Stomach (tissue), 8 donors: ENCODE measurements at regions not wholly inside any gene's neighbourhood (a gene's known extent, or its start where the extent isn't known, plus 50 kb on each side); places are given as distances from the start of the nearest gene placed in this dataset.
A peak's percentile ranks its signal among the peaks of the same experiment; 100 is the strongest.

Experiments
- DNase-seq, 2 donors: peaks; one replicate each; pipeline versions ENCODE4 v3.0.0 to v3.0.0-alpha.2; 2013 to 2019
- H3K27ac ChIP-seq, 5 donors: fragments of 200-600 bp in 4 of 5; sonication (generic) in 4 of 5; one replicate each; pipeline ENCODE4 v1.5.1; 2013 to 2019; ENCODE audit warnings: mild to moderate bottlenecking in 1 of 5, moderate library complexity in 1 of 5
- H3K27me3 ChIP-seq, 3 donors: fragments of 200-600 bp; sonication (generic); one replicate each; pipeline ENCODE4 v1.5.1; 2017 to 2019; ENCODE audit warnings: mixed run types in 1 of 3
- H3K36me3 ChIP-seq, 4 donors: fragments of 200-600 bp; sonication (generic); 1 replicate in 3 of 4; 2 replicates in 1 of 4; pipeline ENCODE4 v1.5.1; 2016 to 2019
- H3K4me1 ChIP-seq, 4 donors: fragments of 200-600 bp; sonication (generic); one replicate each; pipeline ENCODE4 v1.5.1; 2016 to 2019
- H3K4me3 ChIP-seq, 4 donors: fragments of 200-600 bp; sonication (generic) in 3 of 4; one replicate each; pipeline ENCODE4 v1.5.1; 2016 to 2019; ENCODE audit warnings: mild to moderate bottlenecking in 1 of 4
- H3K9me3 ChIP-seq, 4 donors: fragments of 200-600 bp; sonication (generic); one replicate each; pipeline ENCODE4 v1.5.1; 2016 to 2019
- EP300 ChIP-seq: sonication (generic); formaldehyde crosslinking; IDR thresholded peaks from one replicate; pipeline ENCODE4 v1.6.1; 2017; ENCODE audit warnings: antibody characterized with exemption
- POLR2A ChIP-seq, 4 donors: fragments of 450-650 bp; IDR thresholded peaks; one replicate each; pipeline ENCODE4 v1.6.1; 2016; ENCODE audit warnings: antibody characterized with exemption in 4 of 4, control low read depth in 2 of 4, mild to moderate bottlenecking in 1 of 4, moderate library complexity in 1 of 4
- POLR2AphosphoS5 ChIP-seq, 3 donors: sonication (generic); formaldehyde crosslinking; IDR thresholded peaks; one replicate each; pipeline ENCODE4 v1.6.1; 2016; ENCODE audit warnings: antibody characterized with exemption in 3 of 3
- WGBS, 5 donors: extraction: QIAGEN DNeasy Blood & Tissue Kit in 3 of 5; methylation state at CpG; one replicate each; pipeline versions ENCODE4 v1.1.5 to v1.1.7; 2013 to 2018; 5-methylcytosine and 5-hydroxymethylcytosine counted together
- intact Hi-C: fragments of 100-400 bp; cut with DNase I; formaldehyde crosslinking; loops from one replicate; pipeline ENCODE4 v1.15.1; 2023; ENCODE audit warnings: low total_unique reads
- TF ChIP-seq, protein P1 (sequence below), 7 experiments: fragments of 450-650 bp in 4 of 7; fragments of 200-600 bp in 3 of 7; sonication (generic) in 3 of 7; IDR thresholded peaks; one replicate each; pipeline ENCODE4 v1.5.1; 2016 to 2019; ENCODE audit warnings: antibody characterized with exemption in 7 of 7, control low read depth in 2 of 7, mild to moderate bottlenecking in 1 of 7
- donor health status: healthy with polysubstance abuse.
- donor health status: Bipolar disorder and iron deficiency.
- donor health status: healthy.

DNA sequence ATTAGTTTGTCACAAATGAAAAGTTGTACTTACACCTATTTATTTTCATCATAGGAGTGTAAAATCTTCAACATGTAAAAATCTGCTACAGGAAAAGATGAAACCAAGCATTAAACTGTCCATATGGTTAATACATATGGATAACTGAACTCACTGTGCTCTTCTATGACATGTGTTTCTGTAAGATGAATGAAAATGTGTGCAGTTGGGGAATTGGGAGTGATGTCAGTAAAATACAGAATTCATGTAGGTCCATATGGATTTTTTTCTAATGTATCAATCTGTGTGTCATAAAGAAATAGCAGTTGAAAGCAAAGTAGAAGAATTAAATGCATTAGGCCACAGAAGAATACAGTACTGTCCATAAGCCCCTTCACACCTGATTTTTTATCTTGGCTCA is 178.4 kb upstream of the COL3A1 start:
- TF ChIP-seq POLR2AphosphoS5 (IDR thresholded peaks at IDR 0.05) (no peak), EP300 (no peak), POLR2A (IDR thresholded peaks at IDR 0.05) (no peak)
- TF ChIP-seq, protein P1, sequence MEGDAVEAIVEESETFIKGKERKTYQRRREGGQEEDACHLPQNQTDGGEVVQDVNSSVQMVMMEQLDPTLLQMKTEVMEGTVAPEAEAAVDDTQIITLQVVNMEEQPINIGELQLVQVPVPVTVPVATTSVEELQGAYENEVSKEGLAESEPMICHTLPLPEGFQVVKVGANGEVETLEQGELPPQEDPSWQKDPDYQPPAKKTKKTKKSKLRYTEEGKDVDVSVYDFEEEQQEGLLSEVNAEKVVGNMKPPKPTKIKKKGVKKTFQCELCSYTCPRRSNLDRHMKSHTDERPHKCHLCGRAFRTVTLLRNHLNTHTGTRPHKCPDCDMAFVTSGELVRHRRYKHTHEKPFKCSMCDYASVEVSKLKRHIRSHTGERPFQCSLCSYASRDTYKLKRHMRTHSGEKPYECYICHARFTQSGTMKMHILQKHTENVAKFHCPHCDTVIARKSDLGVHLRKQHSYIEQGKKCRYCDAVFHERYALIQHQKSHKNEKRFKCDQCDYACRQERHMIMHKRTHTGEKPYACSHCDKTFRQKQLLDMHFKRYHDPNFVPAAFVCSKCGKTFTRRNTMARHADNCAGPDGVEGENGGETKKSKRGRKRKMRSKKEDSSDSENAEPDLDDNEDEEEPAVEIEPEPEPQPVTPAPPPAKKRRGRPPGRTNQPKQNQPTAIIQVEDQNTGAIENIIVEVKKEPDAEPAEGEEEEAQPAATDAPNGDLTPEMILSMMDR (IDR thresholded peaks at IDR 0.05): no peak
- Histone ChIP-seq H3K9me3 (no peaks in the 10 kb centered on the region), H3K27ac (no peak overlapping the region), H3K4me1 (no peaks in the 10 kb centered on the region), H3K27me3 (no peaks in the 10 kb centered on the region), H3K4me3 (no peak overlapping the region), H3K36me3 (no peaks in the 10 kb centered on the region)
- intact Hi-C loops: no loop called here
- no peak for DNase-seq

GRCh38 chr2:188797371-188797770 is 176.8 kb upstream of the COL3A1 start:
- DNase-seq: no peak
- H3K4me1 ChIP-seq: no peaks in the 10 kb centered on the region
- no peak overlapping the region for H3K4me3 ChIP-seq
- intact Hi-C loops: no loop called here
- H3K36me3 ChIP-seq: no peaks in the 10 kb centered on the region
- peaks cover 0 to 3% (median under 1%) of the 10 kb centered on the region in 4 donors for H3K9me3 ChIP-seq
- no peak for TF ChIP-seq POLR2AphosphoS5 (IDR thresholded peaks at IDR 0.05)
- no peak for TF ChIP-seq POLR2A (IDR thresholded peaks at IDR 0.05)
- no peak for TF ChIP-seq EP300
- TF ChIP-seq, protein P1 (IDR thresholded peaks at IDR 0.05): no peak
- no peak overlapping the region for H3K27ac ChIP-seq
- no peaks in the 10 kb centered on the region for H3K27me3 ChIP-seq
- 59 to 80% (median 69%) methylated on average over 4 of the region's 4 CpGs for WGBS, 5 donors

GRCh38 chr2:188798159-188798558 is 176.0 kb upstream of the COL3A1 start:
- WGBS, 5 donors: 38 to 54% (median 49%) methylated on average over 4 of the region's 4 CpGs
- H3K36me3 ChIP-seq: no peaks in the 10 kb centered on the region
- no peak overlapping the region for H3K27ac ChIP-seq
- no peak overlapping the region for H3K4me3 ChIP-seq
- no peaks in the 10 kb centered on the region for H3K27me3 ChIP-seq
- peaks cover 0 to 11% (median 5%) of the 10 kb centered on the region in 4 donors for H3K9me3 ChIP-seq
- TF ChIP-seq, protein P1 (IDR thresholded peaks at IDR 0.05): no peak
- TF ChIP-seq EP300 (no peak), POLR2A (IDR thresholded peaks at IDR 0.05) (no peak), POLR2AphosphoS5 (IDR thresholded peaks at IDR 0.05) (no peak)
- H3K4me1 ChIP-seq: no peaks in the 10 kb centered on the region
- DNase-seq: peak in 1 of 2 donors; percentile 83
- intact Hi-C loops: no loop called here

DNA sequence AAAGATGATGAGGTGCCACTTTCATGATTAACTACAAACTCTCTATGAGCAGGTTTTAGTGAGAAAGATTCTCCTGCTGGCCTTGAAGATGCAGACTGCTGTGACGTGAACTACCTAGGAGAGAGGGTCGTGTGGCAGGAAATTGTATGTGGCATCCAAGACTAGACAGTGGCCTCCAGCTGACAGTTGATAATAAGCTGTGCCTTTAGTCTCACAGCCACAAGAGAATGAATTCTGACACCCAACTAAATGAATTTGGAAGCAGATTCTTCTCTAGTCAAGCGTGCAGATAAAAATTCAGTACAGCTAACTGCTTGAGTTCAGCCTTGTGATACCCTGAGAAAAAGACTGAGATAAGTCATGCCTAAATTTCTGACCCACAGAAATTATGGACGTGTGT is 169.0 kb upstream of the COL3A1 start:
- no peak overlapping the region for H3K4me3 ChIP-seq
- TF ChIP-seq EP300 (no peak), POLR2AphosphoS5 (IDR thresholded peaks at IDR 0.05) (no peak), POLR2A (IDR thresholded peaks at IDR 0.05) (no peak)
- TF ChIP-seq, protein P1 (IDR thresholded peaks at IDR 0.05): no peak
- DNase-seq: no peak
- H3K4me1 ChIP-seq: no peaks in the 10 kb centered on the region
- H3K9me3 ChIP-seq: peaks cover 0 to 18% (median 13%) of the 10 kb centered on the region in 4 donors
- no peaks in the 10 kb centered on the region for H3K36me3 ChIP-seq
- intact Hi-C loops: no loop called here
- WGBS, 5 donors: 63 to 75% (median 73%) methylated on average over 4 of the region's 4 CpGs
- no peaks in the 10 kb centered on the region for H3K27me3 ChIP-seq
- H3K27ac ChIP-seq: no peak overlapping the region
